ENCODE measurements at regions not wholly inside any gene's neighbourhood (a gene's known extent, or its start where the extent isn't known, plus 50 kb on each side); places are given as distances from the start of the nearest gene placed in this dataset.

- TF ChIP-seq EZH2 (IDR thresholded peaks at IDR 0.05): no peak
- no peak for TF ChIP-seq POLR2AphosphoS5 (IDR thresholded peaks at IDR 0.05; ENCODE audit: borderline replicate concordance, low read depth, low read length)
- TF ChIP-seq FOXP2 (optimal IDR thresholded peaks at IDR 0.05; ENCODE audit: control extremely low read depth, extremely low read length, insufficient read depth): no peak
These were observed 589.4 kb upstream of the WWC1 start for GRCh38 chr5:167702014-167702413.
